T-helper 1 cell (primary cell): ENCODE measurements at regions not wholly inside any gene's neighbourhood (a gene's known extent, or its start where the extent isn't known, plus 50 kb on each side); places are given as distances from the start of the nearest gene placed in this dataset.
"Not testable (repeated sequence)": the region's sequence is repeated elsewhere in the genome, so short reads cannot be mapped to it uniquely, and the experiment has no call there.

Source experiments
- DNase-seq, 5 donors: peaks; one replicate each; pipeline ENCODE4 v3.0.0-alpha.2; 2012 to 2020

- DNase-seq: no peak
Measured at GRCh38 chr20:28562510-28562898, 2695.0 kb upstream of the DEFB115 start.

GRCh38 chr20:28562899-28563521 lies 2694.5 kb upstream of the DEFB115 start:
- not testable (repeated sequence) for DNase-seq

DNA sequence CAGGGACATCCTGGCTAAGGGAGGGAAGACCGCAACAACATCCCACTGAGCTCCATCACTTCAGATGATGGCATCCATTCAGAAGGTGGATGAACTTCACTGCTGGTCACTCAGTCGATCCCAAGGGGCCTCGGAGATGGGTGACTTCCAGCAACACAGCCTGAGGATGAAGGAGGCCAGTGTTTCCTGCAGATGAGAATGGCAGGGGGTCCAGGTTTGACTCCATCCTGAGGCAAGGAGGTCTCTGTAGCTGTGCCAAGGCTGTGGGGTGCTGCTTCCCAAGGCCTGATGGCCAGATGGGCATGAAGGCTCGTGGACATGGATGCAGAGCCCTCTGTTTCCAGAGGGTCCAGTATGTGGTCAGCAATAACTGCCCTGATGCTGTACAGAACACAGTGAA lies 2693.4 kb upstream of the DEFB115 start:
- not testable (repeated sequence) for DNase-seq

GRCh38 chr20:28564688-28565463 lies 2692.6 kb upstream of the DEFB115 start:
- not testable (repeated sequence) for DNase-seq

DNA sequence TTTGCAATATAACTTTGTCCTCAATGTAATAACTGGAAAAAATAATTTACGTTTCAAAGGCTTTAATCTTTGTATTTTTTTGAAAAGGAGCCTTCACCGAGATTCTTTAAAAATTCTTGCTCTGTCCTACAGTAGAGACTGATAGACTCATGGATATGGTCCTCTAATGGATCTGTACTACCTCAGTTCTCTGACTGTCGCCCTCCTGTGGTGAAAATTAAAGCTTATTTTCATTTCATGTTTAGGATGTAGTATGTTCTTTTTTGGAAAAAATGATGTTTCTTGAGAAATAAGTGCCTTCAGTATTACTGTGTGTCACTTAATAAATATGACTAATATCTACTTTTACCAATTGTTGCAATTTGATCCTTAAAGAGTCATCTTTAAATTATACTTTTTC lies 2681.5 kb upstream of the DEFB115 start:
- not testable (repeated sequence) for DNase-seq

- not testable (repeated sequence) for DNase-seq
Measured at GRCh38 chr20:28591680-28592079, 2665.8 kb upstream of the DEFB115 start.

DNA sequence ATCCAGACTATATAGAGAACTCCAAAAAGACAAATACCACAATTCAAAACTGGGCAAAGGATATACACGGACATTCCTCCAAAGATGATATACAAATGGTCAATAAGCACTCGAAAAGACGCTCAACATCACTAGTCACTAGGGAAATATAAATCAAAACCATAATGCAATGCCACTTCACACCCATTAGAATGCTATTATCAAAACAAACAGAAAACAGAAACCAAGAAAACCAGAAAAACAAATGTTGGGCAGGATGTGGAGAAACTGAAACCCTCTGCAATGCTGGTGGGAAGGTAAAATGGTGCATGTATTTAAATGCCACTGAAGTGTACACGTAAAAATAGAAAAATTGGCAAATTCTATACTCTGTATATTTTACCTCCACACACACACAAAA lies 2664.1 kb upstream of the DEFB115 start:
- DNase-seq: not testable (repeated sequence)

DNA sequence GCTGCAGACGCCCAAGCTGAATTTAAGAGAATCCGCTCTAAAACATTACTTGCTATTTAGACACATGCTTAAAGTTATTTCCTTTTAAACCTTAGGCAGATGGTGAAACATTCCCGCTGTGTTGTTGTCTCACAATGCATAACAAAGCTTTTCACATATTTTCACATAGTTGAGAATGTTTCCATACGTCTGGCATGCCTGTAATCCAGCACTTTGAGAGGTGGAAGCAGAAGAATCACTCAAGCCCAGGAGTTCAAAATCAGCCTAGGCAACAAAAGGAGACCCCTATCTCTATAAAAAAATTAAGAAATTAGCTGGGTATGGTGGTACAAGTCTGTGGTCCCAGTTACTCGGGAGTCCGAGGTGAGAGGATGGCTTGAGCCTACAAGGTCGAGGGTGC lies 2663.0 kb upstream of the DEFB115 start:
- not testable (repeated sequence) for DNase-seq

DNA sequence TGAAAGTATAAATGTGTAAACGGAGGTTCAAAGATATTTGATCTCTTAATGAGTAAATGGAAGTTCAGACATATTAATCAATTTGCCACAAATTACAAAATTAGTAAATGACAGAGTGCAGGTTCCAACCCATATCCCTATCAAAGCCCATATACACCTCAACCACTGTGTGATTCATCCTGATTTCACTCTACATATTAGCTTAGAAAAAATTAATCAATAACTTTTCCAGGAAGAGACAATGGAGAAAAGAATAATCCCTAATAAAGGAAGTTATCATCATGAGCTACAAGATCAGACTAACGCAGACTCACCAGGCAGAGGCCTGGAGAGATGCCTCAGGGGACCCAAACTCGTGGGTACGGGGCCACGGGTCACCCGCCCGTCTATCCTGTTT lies 2655.5 kb upstream of the DEFB115 start:
- not testable (repeated sequence) for DNase-seq

GRCh38 chr20:28602403-28603217 lies 2654.9 kb upstream of the DEFB115 start:
- peak; percentile 60 to 89 (median 71) for DNase-seq

- DNase-seq: not testable (repeated sequence)
Measured at GRCh38 chr20:28603218-28603577, 2654.3 kb upstream of the DEFB115 start.

GRCh38 chr20:28616354-28616753 lies 2641.1 kb upstream of the DEFB115 start:
- DNase-seq: no peak

- not testable (repeated sequence) for DNase-seq
Measured at GRCh38 chr20:28619956-28620651, 2637.4 kb upstream of the DEFB115 start.

DNA sequence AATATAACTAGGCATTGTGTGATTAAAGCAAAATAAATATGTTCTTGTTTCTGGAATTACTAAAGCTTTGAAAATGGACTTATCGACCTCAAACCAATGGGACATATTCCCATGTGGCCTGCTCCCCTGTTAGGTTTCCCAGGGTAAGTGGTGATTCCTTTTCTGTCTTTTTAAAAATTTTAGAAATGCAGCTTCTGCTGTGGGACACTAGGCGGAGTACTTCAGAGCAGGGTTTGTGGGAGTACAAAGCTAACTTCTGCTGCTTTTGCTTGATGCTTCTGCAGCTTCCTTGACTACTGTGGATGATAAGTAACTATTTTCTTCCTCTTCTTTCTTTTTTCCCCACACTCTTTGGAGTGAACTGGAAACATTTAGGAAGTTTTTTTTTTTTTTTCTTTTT lies 2632.4 kb upstream of the DEFB115 start:
- not testable (repeated sequence) for DNase-seq

GRCh38 chr20:28640831-28641230 lies 2616.6 kb upstream of the DEFB115 start:
- not testable (repeated sequence) for DNase-seq
